ENCODE measurements at regions not wholly inside any gene's neighbourhood (a gene's known extent, or its start where the extent isn't known, plus 50 kb on each side); places are given as distances from the start of the nearest gene placed in this dataset.

DNA sequence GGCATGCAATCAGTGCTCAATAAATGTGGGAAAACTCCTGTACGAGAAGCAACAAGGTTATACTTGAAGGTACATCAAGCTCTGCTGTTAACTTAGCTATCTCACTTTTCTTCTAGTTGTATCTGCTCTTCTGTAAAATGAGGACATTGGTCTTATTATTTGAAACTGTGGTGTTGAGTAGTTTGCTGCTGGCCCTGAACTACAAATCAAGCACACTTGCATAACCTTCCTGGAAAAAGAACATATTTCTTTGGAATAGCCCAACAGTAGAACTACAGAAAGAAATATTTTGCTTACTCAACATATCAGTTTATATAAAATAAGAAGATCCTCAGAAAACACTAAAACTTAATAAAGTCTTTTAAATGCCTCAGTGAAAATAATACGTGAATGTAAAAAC lies 203.0 kb downstream of the KCTD12 start:
- H3K27ac Mint-ChIP-seq = no peak overlapping the region
- no peaks in the 10 kb centered on the region for H3K36me3 ChIP-seq (ENCODE audit: control insufficient read depth in 2 of 2, extremely low read depth in 1 of 2, insufficient read depth in 1 of 2, low read length in 1 of 2)
- no peaks in the 10 kb centered on the region for H3K4me1 Mint-ChIP-seq
- no peak overlapping the region for H3K4me3 ChIP-seq (ENCODE audit: control insufficient read depth in 1 of 2, extremely low read depth in 1 of 2, low read length in 1 of 2)
- WGBS (ENCODE audit: insufficient coverage) = no CpG with 5 or more reads among the region's 2 CpGs
- DNase-seq (no peak), ATAC-seq (replicated peaks in 1 of 4) (no peak)
- no peak overlapping the region for H3K27ac ChIP-seq (ENCODE audit: low read length)
- ChIA-PET POLR2A (no interaction called here), CTCF (no interaction called here)
- H3K36me3 Mint-ChIP-seq = no peaks in the 10 kb centered on the region
- H3K27me3 Mint-ChIP-seq = peaks cover 0 to 4% of the 10 kb centered on the region in 2 donors
- H3K9me3 Mint-ChIP-seq = no peaks in the 10 kb centered on the region
- H3K27me3 ChIP-seq (replicated peaks in 1 of 2; ENCODE audit: control insufficient read depth in 2 of 2, extremely low read depth in 1 of 2, insufficient read depth in 2 of 2, low read length in 1 of 2) = no peaks in the 10 kb centered on the region
- H3K4me1 ChIP-seq (ENCODE audit: control insufficient read depth in 1 of 2, extremely low read depth in 1 of 2, insufficient read depth in 2 of 2, low read length in 2 of 2) = no peaks in the 10 kb centered on the region
- H3K9me3 ChIP-seq = no peaks in the 10 kb centered on the region
- no peak overlapping the region for H3K4me3 Mint-ChIP-seq

DNA sequence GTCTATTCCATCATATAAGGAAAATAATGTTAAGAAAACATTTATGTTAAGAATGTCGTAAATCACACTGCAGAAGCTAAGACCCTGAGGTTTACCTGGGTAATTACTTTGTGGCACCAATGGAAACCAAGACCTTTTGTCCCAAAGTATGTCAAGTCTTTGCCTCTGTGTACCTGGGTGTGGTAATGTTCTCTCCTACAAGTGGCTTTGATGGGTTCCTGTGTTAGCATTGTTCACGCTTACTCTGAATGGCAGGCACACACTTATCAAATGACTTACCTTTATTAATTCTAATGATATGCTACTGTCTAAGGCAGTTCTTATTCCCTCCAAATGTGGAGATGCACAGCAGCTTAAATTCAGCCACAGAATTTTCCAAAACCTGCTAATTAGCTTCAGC lies 206.1 kb downstream of the KCTD12 start:
- DNase-seq (no peak), ATAC-seq (replicated peaks in 1 of 4) (no peak)
- peaks cover 0 to 4% of the 10 kb centered on the region in 2 donors for H3K27me3 Mint-ChIP-seq
- H3K36me3 Mint-ChIP-seq = no peaks in the 10 kb centered on the region
- 40% methylated on average over 1 of the region's 2 CpGs for WGBS (ENCODE audit: insufficient coverage)
- no peaks in the 10 kb centered on the region for H3K9me3 Mint-ChIP-seq
- no peaks in the 10 kb centered on the region for H3K9me3 ChIP-seq
- no peaks in the 10 kb centered on the region for H3K4me1 Mint-ChIP-seq
- ChIA-PET CTCF (no interaction called here), POLR2A (interaction anchor here in 1 of 2 donors (0.5 kb wide), 1 partner anchor 176 kb away, joined by 3 read pairs; no protein-coding TSS in a partner anchor)
- no peaks in the 10 kb centered on the region for H3K4me1 ChIP-seq (ENCODE audit: control insufficient read depth in 1 of 2, extremely low read depth in 1 of 2, insufficient read depth in 2 of 2, low read length in 2 of 2)
- H3K27ac ChIP-seq (ENCODE audit: low read length) = no peak overlapping the region
- no peak overlapping the region for H3K4me3 Mint-ChIP-seq
- H3K27ac Mint-ChIP-seq = no peak overlapping the region
- H3K36me3 ChIP-seq (ENCODE audit: control insufficient read depth in 2 of 2, extremely low read depth in 1 of 2, insufficient read depth in 1 of 2, low read length in 1 of 2) = no peaks in the 10 kb centered on the region
- H3K27me3 ChIP-seq (replicated peaks in 1 of 2; ENCODE audit: control insufficient read depth in 2 of 2, extremely low read depth in 1 of 2, insufficient read depth in 2 of 2, low read length in 1 of 2) = no peaks in the 10 kb centered on the region
- H3K4me3 ChIP-seq (ENCODE audit: control insufficient read depth in 1 of 2, extremely low read depth in 1 of 2, low read length in 1 of 2) = no peak overlapping the region

DNA sequence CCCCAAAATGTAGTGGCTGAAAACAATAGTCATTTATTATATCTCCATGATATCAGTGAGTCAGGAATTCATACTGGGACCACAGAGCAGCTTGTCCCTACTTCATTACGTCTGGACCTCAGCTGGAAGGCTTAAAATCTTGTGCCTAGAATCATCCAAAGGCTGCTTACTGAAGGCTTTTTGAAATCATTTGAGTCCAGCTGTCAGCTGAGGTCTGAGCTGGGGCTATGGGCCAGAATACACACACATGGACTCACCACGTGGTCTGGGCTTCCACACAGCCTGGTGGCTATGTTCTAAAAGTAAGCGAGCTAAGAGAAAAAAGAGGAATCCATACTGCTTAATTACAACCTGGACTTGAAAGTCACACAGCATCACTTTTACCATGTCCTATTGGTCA lies 209.2 kb downstream of the KCTD12 start:
- Histone ChIP-seq H3K36me3 (ENCODE audit: control insufficient read depth in 2 of 2, extremely low read depth in 1 of 2, insufficient read depth in 1 of 2, low read length in 1 of 2) (no peaks in the 10 kb centered on the region), H3K27ac (ENCODE audit: low read length) (no peak overlapping the region), H3K4me3 (ENCODE audit: control insufficient read depth in 1 of 2, extremely low read depth in 1 of 2, low read length in 1 of 2) (no peak overlapping the region), H3K9me3 (no peaks in the 10 kb centered on the region), H3K4me1 (ENCODE audit: control insufficient read depth in 1 of 2, extremely low read depth in 1 of 2, insufficient read depth in 2 of 2, low read length in 2 of 2) (no peaks in the 10 kb centered on the region), H3K27me3 (replicated peaks in 1 of 2; ENCODE audit: control insufficient read depth in 2 of 2, extremely low read depth in 1 of 2, insufficient read depth in 2 of 2, low read length in 1 of 2) (no peaks in the 10 kb centered on the region)
- Mint-ChIP-seq H3K4me3 (no peak overlapping the region), H3K9me3 (no peaks in the 10 kb centered on the region), H3K27ac (no peak overlapping the region), H3K27me3 (peaks cover 3 to 4% of the 10 kb centered on the region in 2 donors), H3K4me1 (no peaks in the 10 kb centered on the region), H3K36me3 (no peaks in the 10 kb centered on the region)
- DNase-seq = no peak
- ATAC-seq (replicated peaks in 1 of 4) = no peak
- ChIA-PET CTCF (no interaction called here), POLR2A (no interaction called here)
- 65% methylated on average over 3 of the region's 3 CpGs for WGBS (ENCODE audit: insufficient coverage)

DNA sequence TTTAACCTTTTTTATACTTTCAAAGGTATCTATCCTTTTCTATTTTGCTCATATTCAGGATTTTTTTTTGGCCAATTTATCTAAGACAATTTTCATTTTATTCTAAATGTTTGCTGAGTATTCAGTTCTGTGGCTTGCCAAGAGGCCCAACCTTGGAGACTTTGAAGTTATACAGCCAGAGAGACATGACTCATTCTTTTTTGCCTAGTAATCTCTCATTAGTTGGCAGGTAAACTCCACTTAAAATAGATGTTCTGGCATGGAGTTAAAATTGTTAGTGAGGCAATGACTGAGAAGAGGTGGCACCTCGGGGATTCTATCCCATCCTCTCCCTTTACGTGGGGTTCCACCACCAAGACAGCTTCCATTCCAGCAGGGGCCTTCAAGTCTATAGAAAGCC lies 213.8 kb downstream of the KCTD12 start:
- WGBS (ENCODE audit: insufficient coverage) = no CpG with 5 or more reads among the region's 2 CpGs
- no peaks in the 10 kb centered on the region for H3K9me3 Mint-ChIP-seq
- no peak overlapping the region for H3K27ac Mint-ChIP-seq
- no peaks in the 10 kb centered on the region for H3K36me3 ChIP-seq (ENCODE audit: control insufficient read depth in 2 of 2, extremely low read depth in 1 of 2, insufficient read depth in 1 of 2, low read length in 1 of 2)
- ChIA-PET CTCF (no interaction called here), POLR2A (no interaction called here)
- no peak overlapping the region for H3K4me3 Mint-ChIP-seq
- no peaks in the 10 kb centered on the region for H3K4me1 Mint-ChIP-seq
- DNase-seq (no peak), ATAC-seq (replicated peaks in 1 of 4) (no peak)
- no peak overlapping the region for H3K27ac ChIP-seq (ENCODE audit: low read length)
- no peaks in the 10 kb centered on the region for H3K27me3 ChIP-seq (replicated peaks in 1 of 2; ENCODE audit: control insufficient read depth in 2 of 2, extremely low read depth in 1 of 2, insufficient read depth in 2 of 2, low read length in 1 of 2)
- no peak overlapping the region for H3K4me3 ChIP-seq (ENCODE audit: control insufficient read depth in 1 of 2, extremely low read depth in 1 of 2, low read length in 1 of 2)
- peaks cover 0 to 3% of the 10 kb centered on the region in 2 donors for H3K27me3 Mint-ChIP-seq
- no peaks in the 10 kb centered on the region for H3K36me3 Mint-ChIP-seq
- H3K9me3 ChIP-seq = no peaks in the 10 kb centered on the region
- no peaks in the 10 kb centered on the region for H3K4me1 ChIP-seq (ENCODE audit: control insufficient read depth in 1 of 2, extremely low read depth in 1 of 2, insufficient read depth in 2 of 2, low read length in 2 of 2)

DNA sequence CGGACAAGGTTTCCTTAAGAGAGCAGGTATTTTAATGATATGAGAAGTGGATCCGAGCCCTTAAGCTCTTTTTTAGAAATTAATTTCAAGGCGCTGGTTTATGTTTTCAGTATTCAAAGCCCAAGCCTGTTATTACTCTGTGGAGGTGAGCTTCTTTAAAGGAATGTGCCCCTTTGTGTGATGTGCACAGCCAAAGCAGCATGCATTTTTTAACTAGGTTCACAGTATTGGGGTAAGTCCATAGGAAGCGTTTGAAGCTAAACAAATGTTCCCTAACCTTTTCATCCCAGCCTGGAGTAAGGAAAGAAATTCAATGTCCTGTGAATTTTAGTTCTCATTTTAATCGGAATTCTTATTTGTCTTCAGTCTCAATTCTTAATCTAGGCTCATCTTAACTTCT lies 217.5 kb downstream of the KCTD12 start:
- DNase-seq (no peak), ATAC-seq (replicated peaks in 1 of 4) (no peak)
- H3K9me3 ChIP-seq = no peaks in the 10 kb centered on the region
- H3K4me1 ChIP-seq (ENCODE audit: control insufficient read depth in 1 of 2, extremely low read depth in 1 of 2, insufficient read depth in 2 of 2, low read length in 2 of 2) = no peaks in the 10 kb centered on the region
- Mint-ChIP-seq H3K4me1 (no peaks in the 10 kb centered on the region), H3K27ac (no peak overlapping the region), H3K36me3 (no peaks in the 10 kb centered on the region), H3K27me3 (peaks cover 0 to 3% of the 10 kb centered on the region in 2 donors), H3K9me3 (no peaks in the 10 kb centered on the region), H3K4me3 (no peak overlapping the region)
- no peaks in the 10 kb centered on the region for H3K36me3 ChIP-seq (ENCODE audit: control insufficient read depth in 2 of 2, extremely low read depth in 1 of 2, insufficient read depth in 1 of 2, low read length in 1 of 2)
- CTCF ChIA-PET = interaction anchor here (1.1 to 2.2 kb wide), 3 partner anchors 233 to 235 kb away, joined by 3 to 17 read pairs (median 7); no protein-coding TSS in a partner anchor
- H3K27me3 ChIP-seq (replicated peaks in 1 of 2; ENCODE audit: control insufficient read depth in 2 of 2, extremely low read depth in 1 of 2, insufficient read depth in 2 of 2, low read length in 1 of 2) = no peaks in the 10 kb centered on the region
- H3K4me3 ChIP-seq (ENCODE audit: control insufficient read depth in 1 of 2, extremely low read depth in 1 of 2, low read length in 1 of 2) = no peak overlapping the region
- 83% methylated on average over 1 of the region's 5 CpGs for WGBS (ENCODE audit: insufficient coverage)
- H3K27ac ChIP-seq (ENCODE audit: low read length) = no peak overlapping the region
- POLR2A ChIA-PET = no interaction called here

DNA sequence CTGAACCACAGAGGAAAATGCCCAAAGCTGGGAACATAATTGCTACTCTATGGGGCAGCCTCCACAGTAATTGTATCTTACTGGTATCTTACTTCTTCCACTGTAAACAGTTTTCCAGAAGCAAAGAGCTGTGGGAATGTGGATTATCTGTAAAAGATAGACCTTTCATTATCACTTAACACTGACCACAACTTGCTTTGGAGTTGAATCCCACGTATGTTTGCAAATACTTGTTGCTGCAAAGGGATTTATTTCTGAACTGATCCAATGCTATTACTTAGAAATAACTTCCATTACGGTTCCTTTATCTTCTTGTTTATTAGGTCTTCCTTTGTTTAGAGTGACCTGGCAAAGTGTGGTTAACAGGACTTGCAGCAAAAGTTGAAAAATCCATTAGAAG lies 218.1 kb downstream of the KCTD12 start:
- WGBS (ENCODE audit: insufficient coverage) = no CpG with 5 or more reads among the region's 2 CpGs
- H3K36me3 ChIP-seq (ENCODE audit: control insufficient read depth in 2 of 2, extremely low read depth in 1 of 2, insufficient read depth in 1 of 2, low read length in 1 of 2) = no peaks in the 10 kb centered on the region
- H3K9me3 Mint-ChIP-seq = no peaks in the 10 kb centered on the region
- H3K4me1 ChIP-seq (ENCODE audit: control insufficient read depth in 1 of 2, extremely low read depth in 1 of 2, insufficient read depth in 2 of 2, low read length in 2 of 2) = no peaks in the 10 kb centered on the region
- DNase-seq = no peak
- no peaks in the 10 kb centered on the region for H3K36me3 Mint-ChIP-seq
- no peak overlapping the region for H3K4me3 ChIP-seq (ENCODE audit: control insufficient read depth in 1 of 2, extremely low read depth in 1 of 2, low read length in 1 of 2)
- peaks cover 0 to 3% of the 10 kb centered on the region in 2 donors for H3K27me3 Mint-ChIP-seq
- H3K27me3 ChIP-seq (replicated peaks in 1 of 2; ENCODE audit: control insufficient read depth in 2 of 2, extremely low read depth in 1 of 2, insufficient read depth in 2 of 2, low read length in 1 of 2) = no peaks in the 10 kb centered on the region
- H3K27ac Mint-ChIP-seq = no peak overlapping the region
- no peak for ATAC-seq (replicated peaks in 1 of 4)
- ChIA-PET CTCF (interaction anchor here (1.1 to 2.2 kb wide), 3 partner anchors 234 to 236 kb away, joined by 3 to 17 read pairs (median 7); no protein-coding TSS in a partner anchor), POLR2A (no interaction called here)
- no peaks in the 10 kb centered on the region for H3K4me1 Mint-ChIP-seq
- H3K4me3 Mint-ChIP-seq = no peak overlapping the region
- H3K27ac ChIP-seq (ENCODE audit: low read length) = no peak overlapping the region
- no peaks in the 10 kb centered on the region for H3K9me3 ChIP-seq

DNA sequence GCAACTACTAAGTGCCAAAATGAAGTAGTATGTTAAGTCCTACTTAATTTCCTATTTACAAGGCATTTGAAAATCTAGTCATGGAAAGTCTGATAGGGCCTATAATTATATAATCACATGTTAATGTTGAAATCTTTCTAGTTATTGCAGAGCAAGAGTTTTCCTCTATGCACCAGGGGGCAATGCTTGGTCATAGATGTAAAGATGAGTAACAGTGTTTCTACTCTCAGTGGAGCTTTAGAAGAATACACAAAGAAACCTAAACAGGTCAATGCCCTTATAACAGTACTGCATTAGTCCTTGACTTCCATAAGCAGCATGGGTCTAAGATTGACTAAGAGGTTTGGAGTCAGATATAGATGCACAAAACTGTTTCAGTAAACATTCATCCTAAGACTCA lies 218.7 kb downstream of the KCTD12 start:
- Histone ChIP-seq H3K27ac (ENCODE audit: low read length) (no peak overlapping the region), H3K4me3 (ENCODE audit: control insufficient read depth in 1 of 2, extremely low read depth in 1 of 2, low read length in 1 of 2) (no peak overlapping the region), H3K9me3 (no peaks in the 10 kb centered on the region), H3K36me3 (ENCODE audit: control insufficient read depth in 2 of 2, extremely low read depth in 1 of 2, insufficient read depth in 1 of 2, low read length in 1 of 2) (no peaks in the 10 kb centered on the region), H3K4me1 (ENCODE audit: control insufficient read depth in 1 of 2, extremely low read depth in 1 of 2, insufficient read depth in 2 of 2, low read length in 2 of 2) (no peaks in the 10 kb centered on the region), H3K27me3 (replicated peaks in 1 of 2; ENCODE audit: control insufficient read depth in 2 of 2, extremely low read depth in 1 of 2, insufficient read depth in 2 of 2, low read length in 1 of 2) (no peaks in the 10 kb centered on the region)
- ChIA-PET CTCF (interaction anchor here in 1 of 2 donors (1.1 to 2.2 kb wide), 2 partner anchors 235 to 236 kb away, joined by 3 to 17 read pairs; no protein-coding TSS in a partner anchor), POLR2A (no interaction called here)
- no peaks in the 10 kb centered on the region for H3K9me3 Mint-ChIP-seq
- DNase-seq = peak in 8 of 35 experiments; percentile 0 to 47 (median 7)
- no peaks in the 10 kb centered on the region for H3K4me1 Mint-ChIP-seq
- H3K36me3 Mint-ChIP-seq = no peaks in the 10 kb centered on the region
- no peak overlapping the region for H3K27ac Mint-ChIP-seq
- peak in 3 of 4 experiments; percentile 48 to 51 (median 49) for ATAC-seq (replicated peaks in 1 of 4)
- H3K4me3 Mint-ChIP-seq = no peak overlapping the region
- no peaks in the 10 kb centered on the region for H3K27me3 Mint-ChIP-seq
